Type B pancreatic cell (in vitro differentiated cells): ENCODE measurements at regions not wholly inside any gene's neighbourhood (a gene's known extent, or its start where the extent isn't known, plus 50 kb on each side); places are given as distances from the start of the nearest gene placed in this dataset.
"Not testable (repeated sequence)": the region's sequence is repeated elsewhere in the genome, so short reads cannot be mapped to it uniquely, and the experiment has no call there.

Experiments used
- DNase-seq: peaks from one replicate; pipeline ENCODE4 v3.0.0; 2021; ENCODE audit warnings: mixed read lengths; ENCODE audit not compliant: unreplicated experiment; ENCODE audit errors: extremely low spot score
- H3K27ac Mint-ChIP-seq: 2 replicates; pipeline ENCODE4 v1.8.0; 2021; ENCODE audit warnings: mild to moderate bottlenecking, mixed read lengths
- H3K27me3 Mint-ChIP-seq: 2 replicates; pipeline ENCODE4 v1.8.0; 2021; ENCODE audit warnings: mixed read lengths
- H3K36me3 Mint-ChIP-seq: 2 replicates; pipeline ENCODE4 v1.8.0; 2021; ENCODE audit warnings: mixed read lengths
- H3K4me1 Mint-ChIP-seq: one replicate; pipeline ENCODE4 v1.8.0; 2021; ENCODE audit warnings: mixed read lengths; ENCODE audit not compliant: unreplicated experiment
- H3K4me3 Mint-ChIP-seq: 2 replicates; pipeline ENCODE4 v1.8.0; 2021; ENCODE audit warnings: mild to moderate bottlenecking, mixed read lengths
- H3K9me3 Mint-ChIP-seq: 2 replicates; pipeline ENCODE4 v1.8.0; 2021; ENCODE audit warnings: mixed read lengths
- CTCF ChIP-seq: fragments of 200-600 bp; sonication (generic); conservative IDR thresholded peaks from 2 replicates; pipeline ENCODE4 v1.5.0; 2021; ENCODE audit warnings: antibody characterized with exemption, mild to moderate bottlenecking

- Mint-ChIP-seq H3K27me3 (no peaks in the 10 kb centered on the region), H3K9me3 (no peaks in the 10 kb centered on the region), H3K4me3 (no peak overlapping the region), H3K27ac (no peak overlapping the region), H3K36me3 (no peaks in the 10 kb centered on the region), H3K4me1 (no peaks in the 10 kb centered on the region)
- DNase-seq: no peak
- no peak for TF ChIP-seq CTCF
These were observed 111.8 kb upstream of the SLC35F1 start for GRCh38 chr6:117795234-117795633.

- H3K27ac Mint-ChIP-seq, H3K27me3 Mint-ChIP-seq, H3K36me3 Mint-ChIP-seq, DNase-seq, H3K4me3 Mint-ChIP-seq, H3K9me3 Mint-ChIP-seq, H3K4me1 Mint-ChIP-seq: not testable (repeated sequence)
These were observed 108.2 kb upstream of the SLC35F1 start for GRCh38 chr6:117798819-117799218.

- Mint-ChIP-seq H3K27me3 (no peaks in the 10 kb centered on the region), H3K9me3 (no peaks in the 10 kb centered on the region), H3K27ac (no peak overlapping the region), H3K4me1 (no peaks in the 10 kb centered on the region), H3K36me3 (no peaks in the 10 kb centered on the region), H3K4me3 (no peak overlapping the region)
- DNase-seq: no peak
- no peak for TF ChIP-seq CTCF
These were observed 96.8 kb upstream of the SLC35F1 start for GRCh38 chr6:117810269-117810668.

- DNase-seq: no peak
- H3K36me3 Mint-ChIP-seq: no peaks in the 10 kb centered on the region
- no peaks in the 10 kb centered on the region for H3K9me3 Mint-ChIP-seq
- no peak overlapping the region for H3K4me3 Mint-ChIP-seq
- no peaks in the 10 kb centered on the region for H3K4me1 Mint-ChIP-seq
- H3K27ac Mint-ChIP-seq: no peak overlapping the region
- TF ChIP-seq CTCF: no peak
- peaks cover 2% of the 10 kb centered on the region for H3K27me3 Mint-ChIP-seq
These were observed 89.6 kb upstream of the SLC35F1 start for GRCh38 chr6:117817499-117817898.

- H3K9me3 Mint-ChIP-seq: no peaks in the 10 kb centered on the region
- DNase-seq: no peak
- TF ChIP-seq CTCF: no peak
- no peaks in the 10 kb centered on the region for H3K4me1 Mint-ChIP-seq
- no peak overlapping the region for H3K27ac Mint-ChIP-seq
- no peaks in the 10 kb centered on the region for H3K36me3 Mint-ChIP-seq
- no peak overlapping the region for H3K4me3 Mint-ChIP-seq
- peaks cover 2% of the 10 kb centered on the region for H3K27me3 Mint-ChIP-seq
These were observed 89.1 kb upstream of the SLC35F1 start for GRCh38 chr6:117817992-117818391.

- Mint-ChIP-seq H3K27me3 (peaks cover 2% of the 10 kb centered on the region), H3K4me1 (no peaks in the 10 kb centered on the region), H3K4me3 (no peak overlapping the region), H3K27ac (no peak overlapping the region), H3K36me3 (no peaks in the 10 kb centered on the region), H3K9me3 (no peaks in the 10 kb centered on the region)
- DNase-seq: no peak
- no peak for TF ChIP-seq CTCF
These were observed 88.6 kb upstream of the SLC35F1 start for GRCh38 chr6:117818449-117818848.
